HEK293T (cell line): ENCODE measurements at regions not wholly inside any gene's neighbourhood (a gene's known extent, or its start where the extent isn't known, plus 50 kb on each side); places are given as distances from the start of the nearest gene placed in this dataset.

Experiments
- ARNT ChIP-seq: fragments of 450-650 bp; IDR thresholded peaks from 2 replicates; pipeline ENCODE4 v1.6.1; 2017; ENCODE audit warnings: mild to moderate bottlenecking
- BHLHE40 ChIP-seq: fragments of 450-650 bp; IDR thresholded peaks from 2 replicates; pipeline ENCODE4 v1.6.1; 2016; ENCODE audit warnings: mild to moderate bottlenecking, moderate library complexity, borderline replicate concordance
- ELF4 ChIP-seq: fragments of 450-650 bp; IDR thresholded peaks from 2 replicates; pipeline ENCODE4 v1.6.1; 2017; ENCODE audit warnings: antibody characterized with exemption
- FOXA1 ChIP-seq: fragments of 450-650 bp; IDR thresholded peaks from 2 replicates; pipeline ENCODE4 v1.6.1; 2016; ENCODE audit warnings: mild to moderate bottlenecking
- FOXK2 ChIP-seq: fragments of 450-650 bp; IDR thresholded peaks from 2 replicates; pipeline ENCODE4 v1.6.1; 2016; ENCODE audit warnings: mild to moderate bottlenecking
- FOXM1 ChIP-seq: fragments of 450-650 bp; IDR thresholded peaks from 2 replicates; pipeline ENCODE4 v1.6.1; 2017; ENCODE audit warnings: mild to moderate bottlenecking, borderline replicate concordance
- HDGF ChIP-seq: fragments of 450-650 bp; IDR thresholded peaks from 2 replicates; pipeline ENCODE4 v1.6.1; 2017; ENCODE audit warnings: antibody characterized with exemption, borderline replicate concordance
- L3MBTL2 ChIP-seq: fragments of 450-650 bp; conservative IDR thresholded peaks from 2 replicates; pipeline ENCODE4 v1.6.1; 2016; ENCODE audit warnings: mild to moderate bottlenecking
- LEF1 ChIP-seq: fragments of 450-650 bp; IDR thresholded peaks from 2 replicates; pipeline ENCODE4 v1.6.1; 2017; ENCODE audit warnings: mild to moderate bottlenecking, borderline replicate concordance
- NFRKB ChIP-seq: fragments of 450-650 bp; IDR thresholded peaks from 2 replicates; pipeline ENCODE4 v1.6.1; 2016; ENCODE audit warnings: mild to moderate bottlenecking, moderate library complexity
- SP1 ChIP-seq: fragments of 450-650 bp; IDR thresholded peaks from 2 replicates; pipeline ENCODE4 v1.6.1; 2017
- SUZ12 ChIP-seq: fragments of 450-650 bp; IDR thresholded peaks from 2 replicates; pipeline ENCODE4 v1.6.1; 2016; ENCODE audit warnings: mild to moderate bottlenecking
- TF ChIP-seq, protein P1 (sequence below): fragments of 450-650 bp; IDR thresholded peaks from 2 replicates; pipeline ENCODE4 v1.6.1; 2016

GRCh38 chr11:104772806-104773241, 125.4 kb downstream of the CASP12 start:
- TF ChIP-seq NFRKB = no peak
- no peak for TF ChIP-seq SP1
- no peak for TF ChIP-seq ELF4
- TF ChIP-seq, protein P1, sequence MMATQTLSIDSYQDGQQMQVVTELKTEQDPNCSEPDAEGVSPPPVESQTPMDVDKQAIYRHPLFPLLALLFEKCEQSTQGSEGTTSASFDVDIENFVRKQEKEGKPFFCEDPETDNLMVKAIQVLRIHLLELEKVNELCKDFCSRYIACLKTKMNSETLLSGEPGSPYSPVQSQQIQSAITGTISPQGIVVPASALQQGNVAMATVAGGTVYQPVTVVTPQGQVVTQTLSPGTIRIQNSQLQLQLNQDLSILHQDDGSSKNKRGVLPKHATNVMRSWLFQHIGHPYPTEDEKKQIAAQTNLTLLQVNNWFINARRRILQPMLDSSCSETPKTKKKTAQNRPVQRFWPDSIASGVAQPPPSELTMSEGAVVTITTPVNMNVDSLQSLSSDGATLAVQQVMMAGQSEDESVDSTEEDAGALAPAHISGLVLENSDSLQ = no peak
- no peak for TF ChIP-seq FOXM1
- no peak for TF ChIP-seq FOXA1
- TF ChIP-seq BHLHE40 = no peak
- TF ChIP-seq LEF1 = no peak
- TF ChIP-seq SUZ12 = no peak
- TF ChIP-seq HDGF = no peak
- no peak for TF ChIP-seq ARNT
- no peak for TF ChIP-seq FOXK2
- TF ChIP-seq L3MBTL2 = no peak
